Left ventricle myocardium inferior (tissue), 1 donor: ENCODE measurements at regions not wholly inside any gene's neighbourhood (a gene's known extent, or its start where the extent isn't known, plus 50 kb on each side); places are given as distances from the start of the nearest gene placed in this dataset.

ENCODE experiments used
- DNase-seq: peaks from one replicate; pipeline ENCODE4 v3.0.0-alpha.2; 2020
- H3K27ac ChIP-seq: fragments of 200-600 bp; replicated peaks from 2 replicates; pipeline ENCODE4 v1.8.0; 2021
- H3K27me3 ChIP-seq: fragments of 200-600 bp; 2 replicates; pipeline ENCODE4 v1.8.0; 2021; ENCODE audit warnings: low read depth
- H3K36me3 ChIP-seq: fragments of 200-600 bp; 2 replicates; pipeline ENCODE4 v1.8.0; 2021
- H3K4me1 ChIP-seq: fragments of 200-600 bp; 2 replicates; pipeline ENCODE4 v1.8.0; 2021
- H3K4me3 ChIP-seq: fragments of 200-600 bp; 2 replicates; pipeline ENCODE4 v1.8.0; 2021; ENCODE audit warnings: mild to moderate bottlenecking, moderate library complexity
- H3K9me3 ChIP-seq: fragments of 200-600 bp; replicated peaks from 2 replicates; pipeline ENCODE4 v1.8.0; 2021
- CTCF ChIP-seq: fragments of 200-600 bp; IDR thresholded peaks from 2 replicates; pipeline ENCODE4 v1.8.0; 2021; ENCODE audit warnings: antibody characterized with exemption, mild to moderate bottlenecking, borderline replicate concordance
- intact Hi-C: fragments of 100-400 bp; cut with micrococcal nuclease; formaldehyde crosslinking; loops from one replicate; pipeline ENCODE4 v1.11.0; 2022
- donor health status: DM: no; HTN: yes; CAD: no; lungs with severe emphysema.

GRCh38 chr16:63813862-63814261, 1308.0 kb downstream of the CDH11 start:
- Histone ChIP-seq H3K4me1 (no peaks in the 10 kb centered on the region), H3K27ac (no peak overlapping the region), H3K4me3 (no peak overlapping the region), H3K9me3 (no peaks in the 10 kb centered on the region), H3K36me3 (no peaks in the 10 kb centered on the region), H3K27me3 (no peaks in the 10 kb centered on the region)
- TF ChIP-seq CTCF: no peak
- intact Hi-C loops: no loop called here
- no peak for DNase-seq

GRCh38 chr16:63808730-63809129, 1313.1 kb downstream of the CDH11 start:
- no peak for DNase-seq
- Histone ChIP-seq H3K36me3 (no peaks in the 10 kb centered on the region), H3K4me1 (no peaks in the 10 kb centered on the region), H3K27ac (no peak overlapping the region), H3K4me3 (no peak overlapping the region), H3K9me3 (no peaks in the 10 kb centered on the region), H3K27me3 (no peaks in the 10 kb centered on the region)
- intact Hi-C loops: no loop called here
- no peak for TF ChIP-seq CTCF

DNA sequence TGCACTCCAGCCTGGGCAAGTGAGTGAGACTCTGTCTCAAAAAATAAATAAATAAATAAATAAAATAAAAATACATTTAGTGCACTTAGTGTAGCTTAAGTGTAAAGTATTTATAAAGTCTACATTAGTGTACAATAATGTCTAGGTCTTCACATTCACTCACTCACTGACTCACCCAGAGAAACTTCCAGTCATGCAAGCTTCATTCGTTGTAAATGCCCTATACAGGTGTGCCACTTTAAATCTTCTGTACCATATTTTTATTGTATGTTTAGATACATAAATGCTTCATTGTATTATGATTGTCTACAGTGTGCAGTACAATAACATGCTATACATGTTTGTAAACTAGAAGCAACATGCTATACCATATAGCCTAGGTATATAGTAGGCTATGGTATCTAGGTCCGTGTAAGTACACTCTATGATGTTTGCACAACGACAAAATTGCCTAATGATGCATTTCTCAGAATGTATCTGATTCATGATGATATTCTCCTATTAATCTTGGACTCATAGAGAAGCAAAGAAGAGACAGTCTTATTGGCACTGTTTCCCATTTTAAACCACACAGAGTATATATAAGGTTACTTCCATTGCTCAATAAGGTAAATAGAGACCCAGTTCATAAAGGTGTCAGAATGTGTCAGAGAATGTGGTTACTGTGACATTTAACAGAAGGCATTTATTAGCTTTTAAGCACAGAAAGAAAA, 1314.9 kb downstream of the CDH11 start:
- H3K4me1 ChIP-seq: no peaks in the 10 kb centered on the region
- H3K27ac ChIP-seq: no peak overlapping the region
- H3K27me3 ChIP-seq: no peaks in the 10 kb centered on the region
- intact Hi-C loops: no loop called here
- no peak for DNase-seq
- no peaks in the 10 kb centered on the region for H3K9me3 ChIP-seq
- no peak overlapping the region for H3K4me3 ChIP-seq
- H3K36me3 ChIP-seq: no peaks in the 10 kb centered on the region
- TF ChIP-seq CTCF: no peak

GRCh38 chr16:63804126-63804525, 1317.7 kb downstream of the CDH11 start:
- H3K9me3 ChIP-seq: peaks cover 21% of the 10 kb centered on the region
- H3K4me1 ChIP-seq: no peaks in the 10 kb centered on the region
- TF ChIP-seq CTCF: no peak
- H3K4me3 ChIP-seq: no peak overlapping the region
- intact Hi-C loops: no loop called here
- no peaks in the 10 kb centered on the region for H3K36me3 ChIP-seq
- H3K27ac ChIP-seq: no peak overlapping the region
- DNase-seq: no peak
- H3K27me3 ChIP-seq: no peaks in the 10 kb centered on the region

DNA sequence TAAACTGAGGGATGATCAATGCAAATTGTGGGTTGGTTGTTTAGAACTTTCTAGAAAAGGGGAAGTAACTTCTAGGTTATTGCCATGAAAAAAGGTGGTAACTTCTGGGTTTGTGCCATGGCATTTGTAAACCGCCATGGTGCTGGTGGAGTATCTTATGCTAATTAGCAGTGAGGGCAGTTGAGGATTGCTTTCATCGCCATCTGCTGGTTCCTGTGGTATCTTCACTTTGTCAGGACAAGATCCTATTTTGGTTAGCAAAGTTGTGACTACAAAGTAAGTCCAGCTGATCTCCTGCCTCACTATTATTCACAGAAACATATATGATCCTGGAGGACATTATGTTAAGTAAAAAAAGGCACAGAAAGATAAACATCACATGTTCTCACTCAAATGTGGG, 1332.3 kb downstream of the CDH11 start:
- DNase-seq: no peak
- intact Hi-C loops: no loop called here
- no peak overlapping the region for H3K27ac ChIP-seq
- peaks cover 20% of the 10 kb centered on the region for H3K9me3 ChIP-seq
- H3K27me3 ChIP-seq: no peaks in the 10 kb centered on the region
- TF ChIP-seq CTCF: no peak
- H3K36me3 ChIP-seq: no peaks in the 10 kb centered on the region
- no peak overlapping the region for H3K4me3 ChIP-seq
- H3K4me1 ChIP-seq: peaks cover 8% of the 10 kb centered on the region
